Activated CD8-positive, alpha-beta memory T cell treated with anti-CD3 and anti-CD28 coated beads for 24 hours (primary cell): ENCODE measurements at regions not wholly inside any gene's neighbourhood (a gene's known extent, or its start where the extent isn't known, plus 50 kb on each side); places are given as distances from the start of the nearest gene placed in this dataset.
"Not testable (repeated sequence)": the region's sequence is repeated elsewhere in the genome, so short reads cannot be mapped to it uniquely, and the experiment has no call there.

Experiments
- DNase-seq: peaks from one replicate; pipeline ENCODE4 v3.0.0-alpha.2; 2020

DNA sequence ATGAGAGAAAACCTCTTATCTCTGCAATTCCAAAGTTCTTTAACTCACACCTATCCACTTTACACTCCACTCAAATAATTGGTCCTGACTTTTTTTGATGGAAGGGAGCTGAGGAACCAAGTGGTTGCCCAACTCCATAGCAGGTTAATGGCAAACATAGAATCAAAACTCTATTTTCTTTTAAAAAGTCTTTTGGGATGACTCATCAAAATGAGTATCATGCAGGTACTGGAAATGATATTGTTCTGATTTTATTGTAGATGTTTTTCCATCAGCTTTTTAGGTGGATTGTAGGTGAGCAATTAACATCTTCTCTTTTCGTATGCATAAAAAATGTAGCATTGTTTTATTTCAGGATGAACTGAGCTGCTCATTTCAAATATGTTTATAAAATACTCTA lies 239.5 kb downstream of the SATB1 start:
- no peak for DNase-seq

DNA sequence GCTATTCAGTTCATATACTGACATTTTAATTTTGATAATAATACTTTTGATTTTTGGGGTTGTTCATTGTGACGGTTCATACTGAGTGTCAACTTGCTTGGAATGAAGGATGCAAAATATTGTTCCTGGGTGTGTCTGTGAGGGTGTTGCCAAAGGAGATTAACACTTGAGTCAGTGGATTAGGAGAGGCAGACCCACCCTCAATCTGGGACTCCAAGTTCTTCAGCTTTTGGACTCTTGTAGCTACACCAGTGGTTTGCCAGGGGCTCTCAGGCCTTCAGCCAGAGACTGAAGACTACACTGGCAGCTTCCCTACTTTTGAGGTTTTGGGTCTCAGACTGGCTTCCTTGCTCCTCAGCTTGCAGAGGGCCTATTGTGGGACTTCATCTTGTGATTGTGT lies 242.2 kb downstream of the SATB1 start:
- not testable (repeated sequence) for DNase-seq

DNA sequence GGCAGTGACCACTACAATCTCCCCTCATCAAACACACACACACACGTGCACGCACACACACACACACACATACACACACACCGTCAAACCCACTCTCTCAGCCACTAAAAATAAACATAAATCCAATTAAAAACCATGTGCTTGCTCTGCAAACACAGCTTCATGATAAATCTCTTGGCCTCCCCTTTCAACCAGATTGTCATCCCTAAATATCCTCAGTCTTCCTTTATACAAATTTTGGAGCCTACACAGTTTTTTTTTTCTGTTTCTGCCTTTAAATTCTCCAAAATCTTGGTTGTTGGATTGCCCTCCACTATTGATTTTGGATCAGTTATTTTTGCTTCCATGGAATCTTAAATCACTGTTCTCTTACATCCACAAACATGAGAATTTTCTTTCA lies 245.6 kb downstream of the SATB1 start:
- no peak for DNase-seq

DNA sequence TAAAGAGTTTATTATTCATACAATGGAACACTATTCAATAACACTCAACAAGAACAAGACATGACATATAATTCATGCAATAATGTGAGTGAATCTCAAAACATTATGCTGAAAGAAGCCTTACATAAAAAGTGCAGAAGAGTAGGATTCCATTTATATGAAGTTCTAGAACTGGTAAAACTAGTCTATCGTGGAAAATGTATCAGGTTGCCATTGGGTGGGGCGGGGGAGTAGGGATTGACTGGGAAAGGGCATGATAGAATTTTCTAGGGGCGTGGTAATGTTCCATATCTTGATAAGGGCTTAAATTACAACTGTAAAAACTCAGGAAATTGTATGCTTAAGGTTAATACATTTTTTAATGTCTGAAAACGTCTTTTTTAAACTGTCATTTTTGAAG lies 247.9 kb downstream of the SATB1 start:
- DNase-seq, result no peak

DNA sequence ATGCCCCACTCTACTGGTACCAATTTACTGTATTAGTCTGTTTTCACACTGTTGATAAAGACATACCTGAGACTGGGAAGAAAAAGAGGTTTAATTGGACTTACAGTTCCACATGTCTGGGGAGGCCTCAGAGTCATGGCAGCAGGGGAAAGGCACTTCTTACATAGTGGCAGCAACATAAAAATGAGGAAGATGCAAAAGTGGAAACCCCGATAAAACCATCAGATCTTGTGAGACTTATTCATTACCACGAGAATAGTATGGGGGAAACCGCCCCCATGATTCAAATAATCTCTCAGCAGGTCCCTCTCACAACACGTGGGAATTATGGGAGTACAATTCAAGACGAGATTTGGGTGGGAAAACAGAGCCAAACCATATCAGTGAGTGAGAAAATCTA lies 251.2 kb downstream of the SATB1 start:
- DNase-seq, result not testable (repeated sequence)

DNA sequence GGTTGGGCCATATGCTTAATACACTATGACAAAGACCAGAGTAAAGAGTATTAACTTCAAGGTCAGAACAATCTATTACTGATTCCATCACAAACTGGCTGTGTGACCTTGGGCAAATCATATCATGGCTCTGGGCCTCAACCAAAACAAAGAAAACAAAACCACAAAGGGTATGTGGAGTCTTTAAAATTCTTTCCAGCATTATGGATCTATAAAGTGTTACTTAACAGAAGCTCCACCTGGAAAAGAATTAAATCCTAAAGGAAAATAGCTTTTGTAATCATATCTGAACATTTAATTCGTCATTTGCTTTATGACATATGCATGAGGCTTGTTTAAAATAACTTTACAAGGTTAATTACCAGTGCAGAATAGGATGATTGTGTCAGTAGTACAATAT lies 265.5 kb downstream of the SATB1 start:
- DNase-seq, result no peak

DNA sequence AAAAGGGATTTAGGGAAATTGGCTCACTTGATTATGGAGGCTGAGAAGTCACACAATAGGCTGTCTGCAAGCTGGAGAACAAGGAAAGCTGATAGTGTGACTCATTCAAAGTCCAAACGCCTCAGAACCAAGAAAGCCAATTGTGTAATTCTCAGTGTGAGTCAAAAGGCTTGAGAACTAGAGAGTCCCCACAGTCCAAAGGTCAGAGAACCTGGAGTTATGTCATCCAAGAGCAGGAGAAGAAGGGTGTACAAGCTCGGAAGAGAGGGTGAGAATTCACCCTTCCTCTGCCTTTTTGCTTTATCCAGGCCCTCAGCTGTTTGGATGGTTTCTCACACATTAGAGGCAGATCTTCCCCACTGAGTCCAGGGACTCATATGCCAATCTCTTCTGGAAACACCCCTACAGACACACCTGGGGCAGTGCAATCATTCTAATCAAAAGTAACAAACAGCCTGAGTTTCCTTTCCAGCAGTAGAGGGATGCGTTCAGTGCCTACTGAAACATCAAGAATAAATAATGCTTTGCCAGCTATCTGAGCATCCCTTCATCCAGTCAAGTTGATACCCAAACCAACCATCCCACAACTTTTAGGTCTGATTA lies 271.5 kb downstream of the SATB1 start:
- DNase-seq, result no peak

DNA sequence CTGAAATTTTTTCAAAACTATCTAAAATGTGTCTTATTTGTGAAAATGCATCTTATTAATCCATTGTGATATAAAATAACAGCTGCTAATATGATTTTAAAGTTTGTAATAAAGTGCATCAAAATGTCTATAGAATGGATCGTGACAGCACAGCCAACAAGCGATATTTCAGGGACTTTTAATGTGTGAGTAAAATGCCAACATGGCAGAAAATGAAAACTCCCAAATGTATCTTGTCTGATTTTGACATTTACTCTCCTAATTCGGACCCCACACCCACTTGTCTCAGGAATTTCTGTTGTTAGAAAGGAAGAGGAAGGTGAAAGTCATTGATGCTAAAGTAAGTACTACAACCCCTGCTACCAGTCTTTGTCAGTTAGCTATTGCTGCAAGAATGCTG lies 273.9 kb downstream of the SATB1 start:
- no peak for DNase-seq

DNA sequence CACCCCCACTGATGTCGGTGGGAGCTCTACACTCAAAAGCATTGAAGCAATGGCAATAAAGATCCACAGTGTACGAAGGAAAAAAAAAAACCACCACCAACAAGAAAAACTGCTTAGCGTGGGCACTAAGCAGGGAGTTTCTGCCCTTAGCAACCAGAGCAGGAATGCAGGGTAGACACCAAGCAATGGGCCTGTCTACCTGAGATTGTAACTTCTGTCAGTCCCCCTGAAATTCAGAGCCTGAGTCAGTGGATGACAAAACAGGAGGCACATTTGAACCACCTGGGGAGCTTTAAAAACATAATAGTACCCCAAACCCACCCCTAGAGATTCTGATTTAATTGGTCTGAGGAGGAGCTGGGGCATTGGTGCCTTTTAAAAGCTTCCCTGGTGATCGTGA lies 275.2 kb downstream of the SATB1 start:
- DNase-seq, result no peak

DNA sequence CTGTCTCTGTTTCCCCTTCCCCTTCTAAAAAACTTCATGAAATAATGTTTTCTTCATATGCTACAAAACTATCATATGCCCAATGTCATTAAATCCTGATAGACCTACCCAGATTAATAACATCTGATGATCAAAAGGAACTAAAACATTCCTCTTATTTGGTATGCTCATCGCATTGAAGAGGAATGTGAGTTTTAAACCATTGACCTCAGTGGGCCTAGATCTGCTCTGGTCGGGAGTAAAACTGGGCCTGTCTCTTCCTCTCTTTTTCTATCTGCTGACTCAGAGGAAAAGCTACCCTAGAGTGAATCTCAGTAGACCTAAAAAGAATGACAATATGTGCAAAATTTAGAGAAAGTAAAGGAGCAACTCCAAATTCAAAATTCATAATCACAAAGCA lies 275.8 kb downstream of the SATB1 start:
- no peak for DNase-seq

DNA sequence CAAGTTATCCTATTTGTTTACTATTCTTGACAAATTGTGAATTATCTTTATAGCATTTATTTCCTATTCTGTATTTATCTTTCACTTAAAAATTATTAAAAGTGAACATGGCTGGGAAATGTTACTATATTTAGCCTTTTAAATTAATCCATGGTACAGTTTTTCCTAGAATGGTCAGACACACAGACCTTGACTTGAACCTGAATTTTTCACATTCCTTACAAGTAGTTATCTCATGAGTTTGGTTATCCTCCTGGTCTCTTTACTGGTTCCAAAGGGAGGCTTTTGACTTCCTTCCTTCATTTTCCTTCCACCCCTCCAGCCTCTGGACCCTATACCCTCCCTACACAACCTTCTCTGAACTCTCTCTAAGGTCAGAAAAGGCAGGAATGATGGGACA lies 280.6 kb downstream of the SATB1 start:
- DNase-seq, result no peak

DNA sequence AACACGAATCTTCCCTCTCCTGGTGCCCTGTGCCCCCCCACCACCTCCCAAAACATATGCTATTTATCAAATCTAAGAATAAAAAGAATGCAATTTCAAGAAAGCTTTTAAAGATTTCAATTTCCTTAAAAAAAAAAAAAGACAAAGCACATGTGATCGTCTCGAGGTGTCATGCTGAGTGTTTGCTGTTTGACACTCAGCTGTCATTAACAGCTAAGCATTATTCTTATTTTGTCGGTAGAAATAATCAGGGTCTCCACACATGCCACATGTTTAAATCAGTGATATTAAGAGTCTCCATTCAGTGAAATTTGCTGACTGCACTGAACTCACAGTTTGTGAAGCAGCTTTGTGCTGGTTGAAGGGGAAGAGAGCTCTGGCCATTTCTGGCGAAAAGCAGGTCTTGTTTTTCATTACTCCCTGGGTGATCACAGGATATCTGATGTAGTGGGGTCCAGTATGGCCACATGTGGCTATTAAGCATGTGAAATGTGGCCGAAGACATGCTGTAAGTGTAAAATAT lies 281.8 kb downstream of the SATB1 start:
- no peak for DNase-seq

DNA sequence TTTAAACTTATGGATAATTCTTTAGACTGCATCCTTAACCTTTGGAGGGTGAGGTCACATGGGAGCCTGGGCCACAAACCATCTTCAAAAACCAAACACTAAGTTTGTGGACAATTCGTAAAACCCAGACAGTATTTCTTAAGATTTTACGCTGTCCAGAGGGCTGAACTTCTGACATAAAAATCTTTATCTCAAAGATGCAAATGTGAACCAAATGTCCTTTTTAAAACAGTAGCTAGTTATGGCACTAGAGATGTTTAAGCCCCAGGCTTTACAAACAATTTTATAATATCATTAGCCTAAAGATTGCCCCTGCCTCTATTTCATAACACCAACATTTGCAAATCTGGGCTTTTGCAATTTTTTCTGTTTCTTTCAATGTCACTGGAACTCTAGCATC lies 287.2 kb downstream of the SATB1 start:
- DNase-seq, result no peak

DNA sequence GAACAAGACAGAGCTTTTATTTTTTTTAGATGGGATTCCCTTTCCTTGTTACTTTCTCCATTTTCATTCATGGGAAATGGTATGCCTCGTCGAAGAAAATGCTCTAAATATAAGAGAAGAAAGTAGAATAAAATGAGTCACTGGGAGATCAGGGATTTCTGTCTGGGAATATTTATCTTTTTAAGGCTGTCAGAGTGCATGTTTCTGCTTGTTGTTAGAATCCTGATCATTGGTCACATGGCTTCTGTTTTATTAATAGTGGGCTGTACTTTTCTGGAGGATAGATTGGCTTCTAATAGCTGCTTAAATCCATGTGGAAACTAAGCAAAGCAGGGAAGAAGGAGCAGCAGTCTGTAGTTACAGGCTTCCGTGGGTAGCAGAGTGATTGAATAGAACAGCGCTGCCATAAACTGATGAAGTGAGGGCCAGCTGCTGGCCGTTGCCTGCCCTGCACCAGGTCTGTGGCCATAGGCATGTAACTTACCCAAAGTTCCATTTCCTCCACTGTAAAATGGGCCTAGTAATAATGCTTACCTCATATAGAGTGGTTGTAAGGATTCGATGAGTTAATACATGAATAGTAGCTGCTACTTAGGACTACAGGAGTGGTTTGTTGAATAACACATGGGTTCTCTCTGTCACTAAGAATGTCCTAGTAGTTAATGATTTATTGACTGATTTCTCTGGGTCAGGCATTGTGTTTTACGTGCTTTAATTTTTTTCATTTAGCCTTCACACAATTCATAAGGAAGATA lies 289.9 kb downstream of the SATB1 start:
- no peak for DNase-seq

DNA sequence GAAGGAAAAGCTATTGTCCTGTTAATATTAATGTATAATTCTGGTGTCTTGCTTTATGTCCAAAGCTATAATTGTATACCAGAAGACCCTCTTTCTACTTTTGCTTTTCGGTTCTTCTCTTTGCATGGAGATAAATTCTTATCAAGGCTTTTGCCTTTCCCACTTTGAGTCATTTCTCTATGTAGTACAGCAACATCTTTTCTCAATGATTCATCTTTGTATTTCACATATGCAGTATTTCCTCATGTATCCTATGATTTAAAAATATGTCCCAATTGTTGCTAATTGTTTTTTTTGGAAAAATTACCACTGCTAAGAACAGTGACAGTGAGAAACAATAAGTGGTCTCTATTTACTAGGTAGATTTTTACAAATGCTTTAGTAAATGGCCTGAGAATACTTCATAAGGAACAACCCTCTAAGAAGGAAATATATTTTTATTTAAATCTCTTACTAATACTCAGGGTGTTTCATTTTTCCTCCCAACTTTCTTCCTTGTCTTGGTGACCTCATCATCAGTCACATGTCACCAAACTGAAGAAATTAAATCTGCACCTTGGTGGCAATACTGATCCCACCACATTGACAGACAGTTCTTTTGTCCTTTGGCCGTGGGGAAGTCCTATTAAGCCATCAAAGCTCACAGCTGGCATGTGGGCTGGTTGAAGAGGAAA lies 290.6 kb downstream of the SATB1 start:
- no peak for DNase-seq

DNA sequence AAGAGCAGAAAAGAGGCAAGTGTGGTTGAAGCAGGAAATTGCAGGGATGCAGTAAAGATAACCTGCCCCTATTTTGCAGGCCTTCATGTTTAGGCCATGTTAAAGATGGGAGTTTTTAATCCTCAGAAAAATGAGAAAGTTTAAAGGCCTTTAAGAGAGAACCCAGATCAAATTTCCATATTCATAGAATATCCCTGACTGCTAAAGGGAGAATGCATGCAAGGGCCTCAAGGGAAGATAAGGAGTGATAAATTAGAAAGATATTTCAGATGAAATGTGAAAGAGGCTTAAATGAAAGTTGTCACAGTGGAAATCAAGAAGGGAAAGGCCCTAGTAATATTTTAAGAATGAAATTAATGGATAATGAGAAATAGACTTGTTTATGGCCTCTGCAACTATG lies 292.1 kb downstream of the SATB1 start:
- no peak for DNase-seq

DNA sequence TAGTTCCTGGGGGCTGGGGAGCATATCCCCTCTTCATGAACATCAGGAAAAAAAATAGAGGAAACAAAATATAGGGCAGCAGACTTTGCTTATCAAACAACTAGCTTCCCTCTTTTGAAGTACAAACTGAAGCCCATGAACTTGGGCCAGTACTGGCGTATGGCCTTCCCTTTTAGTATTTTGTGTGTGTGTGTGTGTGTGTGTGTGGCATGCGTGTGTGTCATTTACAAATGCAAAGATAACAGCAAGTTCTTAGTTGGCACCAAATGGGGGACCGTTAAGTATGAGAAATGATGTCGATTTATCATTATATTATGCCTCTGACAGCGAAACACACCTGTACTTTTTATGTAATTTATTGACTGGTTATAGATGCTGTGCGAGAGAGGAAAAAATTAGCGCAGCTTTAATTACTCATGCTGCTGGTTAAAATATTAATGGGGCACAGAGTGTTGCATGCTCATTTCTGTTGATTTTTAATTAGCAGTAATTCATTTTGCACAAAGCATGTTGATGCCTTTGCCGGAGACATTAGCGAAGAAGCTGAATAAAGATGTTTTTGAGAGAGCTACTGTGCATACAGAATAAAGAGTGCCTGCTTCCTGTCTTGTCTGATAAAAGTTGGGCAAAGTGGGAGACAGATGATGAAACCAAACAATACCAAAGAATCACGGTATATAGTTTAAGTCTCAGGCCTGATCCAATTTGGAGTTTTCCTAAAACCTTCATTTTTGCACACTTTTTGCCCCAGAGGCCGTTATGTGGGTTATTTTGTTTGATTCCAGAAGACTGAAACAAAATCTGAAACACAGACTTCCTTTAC lies 297.1 kb downstream of the SATB1 start:
- DNase-seq, result no peak

DNA sequence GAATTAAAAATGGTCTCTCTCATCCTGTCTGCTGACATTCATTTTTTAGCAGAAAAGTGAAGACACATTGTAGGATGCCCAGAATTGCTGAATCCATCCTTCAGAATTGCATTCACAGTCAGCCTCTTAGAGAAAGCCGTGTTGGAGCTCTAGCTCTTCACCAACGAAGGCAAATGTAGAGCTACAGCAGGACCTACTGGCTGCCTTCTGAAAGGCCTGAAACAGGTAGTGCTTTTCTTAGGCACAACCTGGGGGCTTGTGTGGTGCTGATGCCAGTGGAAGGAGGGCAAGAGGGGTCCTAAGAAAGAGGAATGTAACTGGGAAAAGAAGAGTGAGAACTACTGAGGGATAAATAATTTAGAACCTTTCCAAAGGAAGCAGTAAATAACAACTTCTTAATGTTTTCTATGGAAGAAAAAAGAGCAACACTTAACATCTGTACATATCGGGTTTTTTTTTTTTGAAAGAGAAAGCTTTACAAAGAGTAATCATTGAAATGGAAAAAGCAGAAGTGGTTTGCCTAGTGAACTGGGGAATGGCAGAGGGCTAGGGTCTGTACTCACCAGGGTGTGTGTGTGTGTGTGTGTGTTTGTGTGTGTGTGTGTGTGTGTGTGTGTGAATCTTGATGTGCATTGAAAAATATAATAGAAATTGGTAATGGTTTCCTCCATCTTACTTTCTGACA lies 297.8 kb downstream of the SATB1 start:
- DNase-seq, result no peak

DNA sequence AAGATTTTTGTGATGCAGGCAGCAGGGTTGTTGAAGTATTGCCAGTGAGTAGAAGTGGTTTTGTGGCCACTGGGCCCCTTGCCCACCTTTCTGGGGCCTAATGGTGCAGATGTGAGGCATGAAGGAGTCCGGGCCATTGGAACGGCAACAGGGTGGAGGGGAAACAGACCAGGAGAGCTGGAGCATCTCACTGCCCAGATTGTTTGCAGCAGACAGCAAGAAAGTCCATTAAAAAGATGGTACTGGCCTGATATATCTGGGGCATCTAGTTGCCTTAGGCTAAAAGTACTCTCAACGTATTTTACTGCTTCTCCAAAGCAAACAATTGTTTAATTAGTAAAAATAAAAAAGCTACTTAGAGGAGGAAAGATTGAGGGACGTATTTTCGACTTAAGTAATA lies 298.4 kb downstream of the SATB1 start:
- no peak for DNase-seq

DNA sequence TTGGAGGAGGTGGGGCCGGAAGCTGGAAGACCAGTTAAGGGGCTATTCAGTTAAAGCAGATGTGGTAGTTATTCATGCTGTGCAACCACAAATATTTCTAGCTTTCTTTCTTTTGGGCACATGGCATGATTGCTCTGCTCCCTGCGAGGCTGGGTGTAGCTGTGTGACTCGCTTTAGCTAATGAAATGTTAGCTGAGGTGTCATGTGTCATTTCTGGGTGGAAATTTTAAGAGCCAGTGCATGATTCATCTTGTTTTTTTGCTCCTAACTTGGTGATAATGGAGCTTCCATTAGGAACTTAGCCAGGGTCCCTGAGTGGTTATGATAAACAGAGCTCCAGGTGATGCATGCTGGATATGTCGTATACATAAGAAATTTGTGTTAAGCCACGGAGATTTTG lies 300.6 kb downstream of the SATB1 start:
- no peak for DNase-seq

DNA sequence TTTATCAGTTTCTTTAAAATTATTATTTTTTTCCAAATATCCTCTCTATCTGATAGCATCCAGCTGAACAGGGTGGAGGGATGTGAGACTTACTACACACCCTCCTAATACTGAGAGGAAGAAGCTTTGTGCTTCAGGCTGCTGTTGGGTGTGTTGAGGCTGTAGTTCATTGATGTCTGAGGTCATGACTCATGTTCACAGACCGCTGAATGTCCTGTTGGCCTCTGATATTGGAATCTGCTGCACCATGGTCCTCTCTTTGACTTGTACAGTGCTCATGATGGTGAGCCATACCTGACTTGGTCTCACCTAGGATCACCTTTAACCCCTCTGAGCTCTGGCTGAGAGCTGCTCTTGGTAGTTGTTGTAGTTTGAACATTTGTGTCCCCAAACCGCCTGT lies 302.9 kb downstream of the SATB1 start:
- no peak for DNase-seq

DNA sequence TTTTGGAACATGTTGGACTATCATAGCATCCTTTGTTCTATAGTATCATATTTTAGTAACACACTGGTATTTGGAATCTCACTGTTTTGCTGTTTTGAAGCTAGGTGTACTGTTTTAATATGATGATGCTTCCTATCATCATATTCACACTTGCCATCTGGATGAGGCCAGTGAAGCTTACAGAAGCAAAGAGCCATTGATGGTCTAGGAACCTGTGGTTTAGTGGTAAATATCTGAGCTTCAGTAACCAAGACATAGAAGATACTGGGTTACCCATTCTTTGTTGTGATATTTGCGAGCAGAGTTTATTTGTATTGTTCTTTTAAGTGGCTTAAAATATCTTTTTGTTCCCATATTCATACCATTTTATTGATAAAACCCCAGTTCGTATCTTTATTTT lies 304.1 kb downstream of the SATB1 start:
- no peak for DNase-seq

DNA sequence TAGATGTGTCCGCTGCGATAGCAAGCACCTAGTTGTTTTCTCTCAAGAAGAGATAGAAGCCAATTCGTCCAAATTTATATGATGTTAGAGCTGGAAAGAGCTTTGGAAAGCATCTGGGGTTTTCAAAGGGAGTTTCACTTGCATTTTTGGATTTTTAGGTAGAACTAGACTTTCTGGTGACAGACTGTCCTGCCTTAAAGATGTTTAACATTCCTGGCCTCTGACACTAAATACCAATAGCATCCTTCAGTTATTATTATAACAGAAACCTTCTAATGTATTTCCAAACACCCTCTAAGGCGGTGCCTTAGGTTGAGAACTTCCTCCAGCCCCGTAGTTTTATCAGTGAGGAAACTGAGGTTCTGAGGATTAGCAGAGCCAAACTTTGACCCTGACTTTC lies 305.3 kb downstream of the SATB1 start:
- no peak for DNase-seq
